ENCODE measurements at regions not wholly inside any gene's neighbourhood (a gene's known extent, or its start where the extent isn't known, plus 50 kb on each side); places are given as distances from the start of the nearest gene placed in this dataset.

GRCh38 chr14:87102811-87103378 is 890.1 kb downstream of the GALC start:
- H3K36me3 ChIP-seq: no peaks in the 10 kb centered on the region
- no peak for TF ChIP-seq Cebpa-rat (IDR thresholded peaks at IDR 0.05)

GRCh38 chr14:87097015-87097414 is 896.0 kb downstream of the GALC start:
- Histone ChIP-seq H3K27ac (no peak overlapping the region), H4K20me1 (no peaks in the 10 kb centered on the region), H3K4me2 (no peak overlapping the region), H3K9me3 (no peaks in the 10 kb centered on the region), H3K4me3 (no peak overlapping the region), H3K36me3 (no peaks in the 10 kb centered on the region), H3K27me3 (no peaks in the 10 kb centered on the region), H3K9ac (no peak overlapping the region), H3K4me1 (no peaks in the 10 kb centered on the region)
- no peak for TF ChIP-seq Cebpa-rat (IDR thresholded peaks at IDR 0.05)

More at GRCh38 chr14:87102811-87103378, 890.1 kb downstream of the GALC start:
- Histone ChIP-seq H3K4me2 (no peak overlapping the region), H3K9ac (no peak overlapping the region), H3K4me3 (no peak overlapping the region), H4K20me1 (no peaks in the 10 kb centered on the region), H3K27me3 (no peaks in the 10 kb centered on the region), H3K4me1 (no peaks in the 10 kb centered on the region), H3K9me3 (no peaks in the 10 kb centered on the region), H3K27ac (no peak overlapping the region)

GRCh38 chr14:87094913-87095312 is 898.1 kb downstream of the GALC start:
- H3K4me3 ChIP-seq: no peak overlapping the region
- H3K27me3 ChIP-seq: no peaks in the 10 kb centered on the region
- no peak overlapping the region for H3K9ac ChIP-seq
- H4K20me1 ChIP-seq: no peaks in the 10 kb centered on the region
- H3K4me2 ChIP-seq: no peak overlapping the region
- no peaks in the 10 kb centered on the region for H3K36me3 ChIP-seq
- no peak overlapping the region for H3K27ac ChIP-seq
- no peaks in the 10 kb centered on the region for H3K4me1 ChIP-seq
- no peak for TF ChIP-seq Cebpa-rat (IDR thresholded peaks at IDR 0.05)
- H3K9me3 ChIP-seq: no peaks in the 10 kb centered on the region

- H3K4me3 ChIP-seq: no peak overlapping the region
- H3K4me1 ChIP-seq: no peaks in the 10 kb centered on the region
- no peaks in the 10 kb centered on the region for H3K27me3 ChIP-seq
- H3K4me2 ChIP-seq: no peak overlapping the region
- no peaks in the 10 kb centered on the region for H3K9me3 ChIP-seq
- H4K20me1 ChIP-seq: no peaks in the 10 kb centered on the region
- H3K9ac ChIP-seq: no peak overlapping the region
- TF ChIP-seq Cebpa-rat (IDR thresholded peaks at IDR 0.05): no peak
- H3K27ac ChIP-seq: no peak overlapping the region
- no peaks in the 10 kb centered on the region for H3K36me3 ChIP-seq
Observed at GRCh38 chr14:87088588-87088987, 904.4 kb downstream of the GALC start.

GRCh38 chr14:87087881-87088280 is 905.1 kb downstream of the GALC start:
- no peaks in the 10 kb centered on the region for H3K9me3 ChIP-seq
- H3K9ac ChIP-seq: no peak overlapping the region
- H3K27ac ChIP-seq: no peak overlapping the region

GRCh38 chr14:87084908-87085307 is 908.1 kb downstream of the GALC start:
- Histone ChIP-seq H3K27ac (no peak overlapping the region), H3K27me3 (no peaks in the 10 kb centered on the region), H3K4me1 (no peaks in the 10 kb centered on the region), H3K9me3 (no peaks in the 10 kb centered on the region), H3K4me3 (no peak overlapping the region), H3K36me3 (no peaks in the 10 kb centered on the region), H3K9ac (no peak overlapping the region), H3K4me2 (no peak overlapping the region), H4K20me1 (no peaks in the 10 kb centered on the region)
- no peak for TF ChIP-seq Cebpa-rat (IDR thresholded peaks at IDR 0.05)

More at GRCh38 chr14:87087881-87088280, 905.1 kb downstream of the GALC start:
- H3K36me3 ChIP-seq: no peaks in the 10 kb centered on the region
- H3K4me2 ChIP-seq: no peak overlapping the region
- H4K20me1 ChIP-seq: no peaks in the 10 kb centered on the region
- no peak overlapping the region for H3K4me3 ChIP-seq
- no peaks in the 10 kb centered on the region for H3K4me1 ChIP-seq
- TF ChIP-seq Cebpa-rat (IDR thresholded peaks at IDR 0.05): no peak
- H3K27me3 ChIP-seq: no peaks in the 10 kb centered on the region

GRCh38 chr14:87082917-87083316 is 910.1 kb downstream of the GALC start:
- H3K27ac ChIP-seq: no peak overlapping the region
- no peak overlapping the region for H3K4me3 ChIP-seq
- no peaks in the 10 kb centered on the region for H3K36me3 ChIP-seq
- H3K27me3 ChIP-seq: no peaks in the 10 kb centered on the region
- H3K9ac ChIP-seq: no peak overlapping the region
- H3K9me3 ChIP-seq: no peaks in the 10 kb centered on the region
- no peak overlapping the region for H3K4me2 ChIP-seq
- no peaks in the 10 kb centered on the region for H4K20me1 ChIP-seq
- no peak for TF ChIP-seq Cebpa-rat (IDR thresholded peaks at IDR 0.05)
- H3K4me1 ChIP-seq: no peaks in the 10 kb centered on the region

- no peaks in the 10 kb centered on the region for H3K9me3 ChIP-seq
- H3K36me3 ChIP-seq: no peaks in the 10 kb centered on the region
- no peaks in the 10 kb centered on the region for H3K4me1 ChIP-seq
- no peak overlapping the region for H3K9ac ChIP-seq
- H3K4me2 ChIP-seq: no peak overlapping the region
- no peaks in the 10 kb centered on the region for H3K27me3 ChIP-seq
- H4K20me1 ChIP-seq: no peaks in the 10 kb centered on the region
- no peak overlapping the region for H3K27ac ChIP-seq
- no peak overlapping the region for H3K4me3 ChIP-seq
- no peak for TF ChIP-seq Cebpa-rat (IDR thresholded peaks at IDR 0.05)
Observed at GRCh38 chr14:87081004-87081403, 912.0 kb downstream of the GALC start.

GRCh38 chr14:87080146-87080545 is 912.8 kb downstream of the GALC start:
- Histone ChIP-seq H3K27ac (no peak overlapping the region), H3K9ac (no peak overlapping the region), H3K9me3 (no peaks in the 10 kb centered on the region), H3K4me2 (no peak overlapping the region), H3K4me1 (no peaks in the 10 kb centered on the region), H3K36me3 (no peaks in the 10 kb centered on the region), H3K27me3 (no peaks in the 10 kb centered on the region), H4K20me1 (no peaks in the 10 kb centered on the region), H3K4me3 (no peak overlapping the region)
- TF ChIP-seq Cebpa-rat (IDR thresholded peaks at IDR 0.05): no peak

- TF ChIP-seq Cebpa-rat (IDR thresholded peaks at IDR 0.05): no peak
- no peaks in the 10 kb centered on the region for H3K4me1 ChIP-seq
- no peaks in the 10 kb centered on the region for H3K27me3 ChIP-seq
- no peak overlapping the region for H3K4me2 ChIP-seq
- no peak overlapping the region for H3K27ac ChIP-seq
- H3K4me3 ChIP-seq: no peak overlapping the region
- H4K20me1 ChIP-seq: no peaks in the 10 kb centered on the region
- H3K36me3 ChIP-seq: no peaks in the 10 kb centered on the region
- H3K9ac ChIP-seq: no peak overlapping the region
- H3K9me3 ChIP-seq: no peaks in the 10 kb centered on the region
Observed at GRCh38 chr14:87079416-87079815, 913.6 kb downstream of the GALC start.

- no peak overlapping the region for H3K4me3 ChIP-seq
Observed at GRCh38 chr14:87076922-87077321, 916.1 kb downstream of the GALC start.

More at GRCh38 chr14:87076922-87077321, 916.1 kb downstream of the GALC start:
- H3K4me2 ChIP-seq: no peak overlapping the region
- H3K27me3 ChIP-seq: no peaks in the 10 kb centered on the region
- no peak for TF ChIP-seq Cebpa-rat (IDR thresholded peaks at IDR 0.05)
- no peaks in the 10 kb centered on the region for H3K36me3 ChIP-seq
- no peak overlapping the region for H3K27ac ChIP-seq
- no peaks in the 10 kb centered on the region for H3K9me3 ChIP-seq
- no peaks in the 10 kb centered on the region for H4K20me1 ChIP-seq
- no peak overlapping the region for H3K9ac ChIP-seq
- no peaks in the 10 kb centered on the region for H3K4me1 ChIP-seq

Measured in BLaER1 (cell line).